Esophagus squamous epithelium (tissue), 5 donors: ENCODE measurements at regions not wholly inside any gene's neighbourhood (a gene's known extent, or its start where the extent isn't known, plus 50 kb on each side); places are given as distances from the start of the nearest gene placed in this dataset.
"Not testable (repeated sequence)": the region's sequence is repeated elsewhere in the genome, so short reads cannot be mapped to it uniquely, and the experiment has no call there.

Experiments
- DNase-seq: peaks from one replicate; lab custom pipeline; 2025; lab: John Stamatoyannopoulos, UW
- H3K27ac ChIP-seq, 4 donors: fragments of 200-600 bp; sonication (generic); one replicate each; pipeline ENCODE4 v1.5.1; 2016 to 2019; ENCODE audit warnings: mild to moderate bottlenecking in 1 of 4
- H3K27me3 ChIP-seq, 4 donors: fragments of 200-600 bp; sonication (generic); 1 replicate in 3 of 4; 2 replicates in 1 of 4; pipeline versions ENCODE4 v1.5.1 to v1.6.0; 2017 to 2021; ENCODE audit warnings: antibody characterized with exemption in 1 of 4
- H3K36me3 ChIP-seq, 3 donors: fragments of 200-600 bp; sonication (generic); one replicate each; pipeline ENCODE4 v1.5.1; 2016 to 2019
- H3K4me1 ChIP-seq, 3 donors: fragments of 200-600 bp; sonication (generic); one replicate each; pipeline ENCODE4 v1.5.1; 2017 to 2019
- H3K4me3 ChIP-seq, 4 donors: fragments of 200-600 bp; sonication (generic); 1 replicate in 3 of 4; 2 replicates in 1 of 4; pipeline ENCODE4 v1.5.1; 2016 to 2019; ENCODE audit warnings: mild to moderate bottlenecking in 2 of 4, moderate library complexity in 1 of 4
- H3K9me3 ChIP-seq, 3 donors: fragments of 200-600 bp; sonication (generic); one replicate each; pipeline ENCODE4 v1.5.1; 2016 to 2019
- CTCF ChIP-seq, 6 experiments: fragments of 450-650 bp in 4 of 6; fragments of 200-600 bp in 2 of 6; sonication (generic) in 2 of 6; IDR thresholded peaks; one replicate each; pipeline ENCODE4 v1.5.1; 2016 to 2019; ENCODE audit warnings: antibody characterized with exemption in 6 of 6, mild to moderate bottlenecking in 4 of 6, moderate library complexity in 4 of 6
- POLR2A ChIP-seq, 4 donors: fragments of 450-650 bp; IDR thresholded peaks; one replicate each; pipeline ENCODE4 v1.6.1; 2017; ENCODE audit warnings: antibody characterized with exemption in 4 of 4, mild to moderate bottlenecking in 4 of 4, moderate library complexity in 3 of 4
- WGBS, 2 donors: methylation state at CpG; one replicate each; pipeline ENCODE4 v1.1.5; 2018; 5-methylcytosine and 5-hydroxymethylcytosine counted together
- intact Hi-C: fragments of 100-400 bp; cut with DNase I; formaldehyde crosslinking; loops from one replicate; pipeline ENCODE4 v1.15.0; 2022
- donor health status: DM: yes; HTN: yes; CAD: no.

GRCh38 chr16:87048730-87049115 lies 268.5 kb downstream of the C16orf95 start:
- no peak for DNase-seq
- WGBS, 2 donors: 86 to 87% methylated on average over 8 of the region's 8 CpGs

GRCh38 chr16:87049216-87049615 lies 268.0 kb downstream of the C16orf95 start:
- H3K36me3 ChIP-seq, H3K9me3 ChIP-seq, H3K4me3 ChIP-seq, intact Hi-C loops, DNase-seq, H3K4me1 ChIP-seq, H3K27ac ChIP-seq: not testable (repeated sequence)
- WGBS, 2 donors: 34 to 60% methylated on average over 4 to 7 of the region's 7 CpGs
- peaks cover 0 to 60% (median 1%) of the 10 kb centered on the region in 4 donors for H3K27me3 ChIP-seq

More at GRCh38 chr16:87048730-87049115, 268.5 kb downstream of the C16orf95 start:
- peaks cover 0 to 3% (median 0%) of the 10 kb centered on the region in 3 donors for H3K4me1 ChIP-seq
- H3K27me3 ChIP-seq: peaks cover 0 to 60% (median 1%) of the 10 kb centered on the region in 4 donors
- no peaks in the 10 kb centered on the region for H3K9me3 ChIP-seq
- intact Hi-C loops: no loop called here
- no peak overlapping the region for H3K4me3 ChIP-seq
- H3K27ac ChIP-seq: no peak overlapping the region
- no peak for TF ChIP-seq CTCF (IDR thresholded peaks at IDR 0.05)
- no peak for TF ChIP-seq POLR2A (IDR thresholded peaks at IDR 0.05)
- H3K36me3 ChIP-seq: no peaks in the 10 kb centered on the region

- H3K4me1 ChIP-seq: no peaks in the 10 kb centered on the region
- 73 to 87% methylated on average over 10 to 11 of the region's 15 CpGs for WGBS, 2 donors
- H3K36me3 ChIP-seq: no peaks in the 10 kb centered on the region
- no peak overlapping the region for H3K27ac ChIP-seq
- H3K27me3 ChIP-seq: peaks cover 0 to 64% (median 1%) of the 10 kb centered on the region in 4 donors
- no peaks in the 10 kb centered on the region for H3K9me3 ChIP-seq
- no peak for DNase-seq
- TF ChIP-seq CTCF (IDR thresholded peaks at IDR 0.05) (no peak), POLR2A (IDR thresholded peaks at IDR 0.05) (no peak)
- no peak overlapping the region for H3K4me3 ChIP-seq
- intact Hi-C loops: no loop called here
These were observed 267.1 kb downstream of the C16orf95 start for GRCh38 chr16:87050142-87050541.

GRCh38 chr16:87051526-87052320 lies 265.5 kb downstream of the C16orf95 start:
- H3K9me3 ChIP-seq: no peaks in the 10 kb centered on the region
- H3K4me1 ChIP-seq: no peaks in the 10 kb centered on the region
- intact Hi-C loops: no loop called here
- TF ChIP-seq CTCF (IDR thresholded peaks at IDR 0.05): no peak
- no peak for TF ChIP-seq POLR2A (IDR thresholded peaks at IDR 0.05)
- no peak for DNase-seq
- peaks cover 0 to 62% (median 1%) of the 10 kb centered on the region in 4 donors for H3K27me3 ChIP-seq
- H3K4me3 ChIP-seq: no peak overlapping the region
- no peaks in the 10 kb centered on the region for H3K36me3 ChIP-seq
- no peak overlapping the region for H3K27ac ChIP-seq
- WGBS, 2 donors: 88 to 93% methylated on average over 5 to 17 of the region's 18 CpGs

GRCh38 chr16:87052506-87052905 lies 264.7 kb downstream of the C16orf95 start:
- H3K4me1 ChIP-seq: no peaks in the 10 kb centered on the region
- no peak overlapping the region for H3K27ac ChIP-seq
- no peak overlapping the region for H3K4me3 ChIP-seq
- WGBS, 2 donors: 40 to 77% methylated on average over 2 to 6 of the region's 6 CpGs
- intact Hi-C loops: no loop called here
- peaks cover 0 to 62% (median 1%) of the 10 kb centered on the region in 4 donors for H3K27me3 ChIP-seq
- TF ChIP-seq CTCF (IDR thresholded peaks at IDR 0.05): no peak
- no peak for TF ChIP-seq POLR2A (IDR thresholded peaks at IDR 0.05)
- no peak for DNase-seq
- H3K9me3 ChIP-seq: no peaks in the 10 kb centered on the region
- no peaks in the 10 kb centered on the region for H3K36me3 ChIP-seq
